HFF-Myc (cell line): ENCODE measurements at regions not wholly inside any gene's neighbourhood (a gene's known extent, or its start where the extent isn't known, plus 50 kb on each side); places are given as distances from the start of the nearest gene placed in this dataset.

ENCODE experiments used
- DNase-seq: peaks from one replicate; pipeline ENCODE4 v3.0.0-alpha.2; 2011; ENCODE audit warnings: low read depth; ENCODE audit errors: extremely low read depth
- H3K4me3 ChIP-seq: replicated peaks from 2 replicates; pipeline ENCODE4 v1.5.1; 2011; ENCODE audit warnings: low read depth, mild to moderate bottlenecking, control low read depth, low read length
- CTCF ChIP-seq: IDR thresholded peaks from 2 replicates; pipeline ENCODE4 v1.5.1; 2012; ENCODE audit warnings: mild to moderate bottlenecking, low read depth, low read length, control low read depth; ENCODE audit errors: missing control alignments

GRCh38 chr14:44873536-44873935 is 88.2 kb downstream of the KLHL28 start:
- H3K4me3 ChIP-seq, result no peak overlapping the region
- DNase-seq, result no peak
- TF ChIP-seq CTCF, result no peak

GRCh38 chr14:44866770-44867169 is 95.0 kb downstream of the KLHL28 start:
- no peak for DNase-seq
- no peak overlapping the region for H3K4me3 ChIP-seq
- TF ChIP-seq CTCF, result no peak

DNA sequence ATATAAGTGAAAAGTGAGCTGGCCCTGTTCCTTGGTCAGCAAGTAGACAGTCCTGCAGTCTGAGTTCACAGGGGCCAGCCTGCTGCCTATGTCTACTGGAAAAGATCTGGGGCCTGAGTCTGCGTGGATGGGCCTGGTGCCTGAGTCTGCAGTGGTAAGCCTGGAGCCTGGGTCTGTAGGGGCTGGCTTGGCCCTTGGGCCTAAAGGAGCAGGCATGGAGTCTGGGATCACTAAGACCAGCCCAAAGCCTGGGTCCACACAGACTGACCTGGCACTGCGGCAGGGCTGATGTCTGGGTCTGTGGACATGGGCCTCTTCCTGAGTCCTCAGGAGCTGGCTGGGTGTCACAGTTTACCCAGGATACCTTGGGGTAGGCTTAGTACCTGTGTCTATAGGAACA is 95.4 kb downstream of the KLHL28 start:
- H3K4me3 ChIP-seq, result no peak overlapping the region
- no peak for DNase-seq
- no peak for TF ChIP-seq CTCF

GRCh38 chr14:44863271-44863670 is 98.5 kb downstream of the KLHL28 start:
- DNase-seq, result no peak
- H3K4me3 ChIP-seq, result no peak overlapping the region
- no peak for TF ChIP-seq CTCF

GRCh38 chr14:44854114-44854513 is 107.6 kb downstream of the KLHL28 start:
- TF ChIP-seq CTCF, result no peak
- DNase-seq, result no peak

DNA sequence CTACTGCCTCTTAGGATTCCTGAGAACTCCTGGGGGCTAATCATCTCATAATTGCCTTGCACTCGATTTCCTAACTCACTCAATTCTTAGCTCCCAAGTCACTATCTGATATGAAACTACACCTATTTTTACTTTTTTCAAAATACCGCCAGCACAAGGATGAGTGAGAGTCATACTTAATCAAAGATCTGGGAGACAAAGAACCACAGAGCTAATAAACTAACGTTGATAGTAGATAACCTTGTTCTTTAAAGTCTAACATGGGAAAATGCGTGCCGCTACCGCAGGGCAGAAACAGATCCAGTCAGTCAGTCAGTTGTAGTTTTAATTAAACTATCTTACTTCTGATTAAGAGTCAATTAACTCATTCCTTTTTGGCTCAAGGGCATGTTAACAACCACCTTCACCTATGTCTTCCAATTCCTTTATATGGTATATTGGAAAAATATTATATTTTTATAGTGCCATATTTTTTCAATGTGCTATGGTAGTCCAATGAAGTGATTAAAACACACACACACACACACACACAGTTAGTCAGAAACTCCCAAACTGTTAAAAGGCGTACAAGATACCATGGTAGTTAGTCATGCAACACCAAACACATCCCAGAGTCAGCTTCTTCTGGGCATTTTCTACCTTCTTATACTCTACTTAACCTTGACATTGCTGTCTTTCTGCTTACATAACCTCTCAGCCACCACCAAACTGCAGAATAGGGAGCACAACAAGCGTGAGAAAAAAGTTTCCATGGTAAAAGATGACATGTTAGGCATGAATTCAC is 114.0 kb downstream of the KLHL28 start:
- no peak for DNase-seq
- H3K4me3 ChIP-seq, result no peak overlapping the region
- no peak for TF ChIP-seq CTCF

More at GRCh38 chr14:44854114-44854513, 107.6 kb downstream of the KLHL28 start:
- H3K4me3 ChIP-seq, result no peak overlapping the region
